ENCODE measurements at regions not wholly inside any gene's neighbourhood (a gene's known extent, or its start where the extent isn't known, plus 50 kb on each side); places are given as distances from the start of the nearest gene placed in this dataset.
"Not testable (repeated sequence)": the region's sequence is repeated elsewhere in the genome, so short reads cannot be mapped to it uniquely, and the experiment has no call there.

DNA sequence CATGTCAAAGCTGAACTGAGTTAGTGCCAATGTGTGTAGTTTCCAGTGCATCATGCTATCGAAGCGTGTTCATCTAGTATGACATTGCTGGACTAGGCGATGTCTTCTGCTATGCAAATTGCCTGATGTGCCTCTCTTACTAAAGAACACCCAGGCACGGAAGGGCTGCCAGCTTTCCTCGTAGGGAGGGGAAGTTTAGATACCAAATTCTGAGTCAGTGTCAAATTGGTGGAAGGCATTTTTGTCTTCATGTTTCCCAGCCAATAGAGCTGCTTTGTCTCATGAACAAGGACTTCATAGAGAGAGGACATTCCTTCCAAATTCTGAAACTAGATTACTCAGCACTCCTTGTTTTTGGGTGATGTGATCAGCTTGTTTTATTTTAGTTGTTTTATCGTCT, 320.1 kb downstream of the BTBD3 start:
- H3K27ac ChIP-seq: no peak overlapping the region
- H3K4me3 ChIP-seq: no peak overlapping the region
- WGBS: 72% methylated on average over 6 of the region's 6 CpGs
- intact Hi-C loops (cut with DNase I): no loop called here
- no peak for DNase-seq (ENCODE audit: low spot score)
- no peaks in the 10 kb centered on the region for H3K4me1 ChIP-seq (replicated peaks)
- H3K27me3 ChIP-seq (replicated peaks; ENCODE audit: insufficient read depth): no peaks in the 10 kb centered on the region
- TF ChIP-seq, protein P1, sequence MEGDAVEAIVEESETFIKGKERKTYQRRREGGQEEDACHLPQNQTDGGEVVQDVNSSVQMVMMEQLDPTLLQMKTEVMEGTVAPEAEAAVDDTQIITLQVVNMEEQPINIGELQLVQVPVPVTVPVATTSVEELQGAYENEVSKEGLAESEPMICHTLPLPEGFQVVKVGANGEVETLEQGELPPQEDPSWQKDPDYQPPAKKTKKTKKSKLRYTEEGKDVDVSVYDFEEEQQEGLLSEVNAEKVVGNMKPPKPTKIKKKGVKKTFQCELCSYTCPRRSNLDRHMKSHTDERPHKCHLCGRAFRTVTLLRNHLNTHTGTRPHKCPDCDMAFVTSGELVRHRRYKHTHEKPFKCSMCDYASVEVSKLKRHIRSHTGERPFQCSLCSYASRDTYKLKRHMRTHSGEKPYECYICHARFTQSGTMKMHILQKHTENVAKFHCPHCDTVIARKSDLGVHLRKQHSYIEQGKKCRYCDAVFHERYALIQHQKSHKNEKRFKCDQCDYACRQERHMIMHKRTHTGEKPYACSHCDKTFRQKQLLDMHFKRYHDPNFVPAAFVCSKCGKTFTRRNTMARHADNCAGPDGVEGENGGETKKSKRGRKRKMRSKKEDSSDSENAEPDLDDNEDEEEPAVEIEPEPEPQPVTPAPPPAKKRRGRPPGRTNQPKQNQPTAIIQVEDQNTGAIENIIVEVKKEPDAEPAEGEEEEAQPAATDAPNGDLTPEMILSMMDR (IDR thresholded peaks at IDR 0.05): no peak
- no peak for TF ChIP-seq POLR2AphosphoS5 (IDR thresholded peaks at IDR 0.05)
- no peak for TF ChIP-seq POLR2A (IDR thresholded peaks at IDR 0.05)
- no peaks in the 10 kb centered on the region for H3K36me3 ChIP-seq
- H3K9me3 ChIP-seq: no peaks in the 10 kb centered on the region

DNA sequence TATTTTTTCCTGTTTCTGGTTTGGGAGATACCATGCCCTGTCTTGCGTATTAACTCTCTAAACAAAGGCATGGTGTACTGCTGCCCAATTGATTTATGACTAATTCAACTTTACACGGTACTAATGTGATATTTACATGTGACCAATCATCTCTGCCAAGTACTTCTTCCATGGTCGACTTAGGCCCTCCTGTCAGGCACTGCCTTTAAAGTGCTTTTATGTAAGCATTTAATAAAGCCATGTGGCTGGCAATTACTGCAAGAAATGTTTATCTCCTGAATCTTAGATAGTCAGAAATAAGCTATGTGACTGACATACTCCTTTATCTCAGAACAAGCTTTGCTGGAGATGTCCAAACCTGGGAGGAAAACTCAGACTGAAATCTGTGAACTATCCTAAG, 323.4 kb downstream of the BTBD3 start:
- H3K9me3 ChIP-seq: no peaks in the 10 kb centered on the region
- intact Hi-C loops (cut with DNase I): no loop called here
- no peaks in the 10 kb centered on the region for H3K36me3 ChIP-seq
- H3K4me3 ChIP-seq: no peak overlapping the region
- 22% methylated on average over 3 of the region's 3 CpGs for WGBS
- no peak overlapping the region for H3K27ac ChIP-seq
- peak; percentile 36 for DNase-seq (ENCODE audit: low spot score)
- no peaks in the 10 kb centered on the region for H3K27me3 ChIP-seq (replicated peaks; ENCODE audit: insufficient read depth)
- TF ChIP-seq POLR2A (IDR thresholded peaks at IDR 0.05) (no peak), POLR2AphosphoS5 (IDR thresholded peaks at IDR 0.05) (peak; percentile 75)
- TF ChIP-seq, protein P1 (IDR thresholded peaks at IDR 0.05): no peak
- H3K4me1 ChIP-seq (replicated peaks): no peaks in the 10 kb centered on the region

DNA sequence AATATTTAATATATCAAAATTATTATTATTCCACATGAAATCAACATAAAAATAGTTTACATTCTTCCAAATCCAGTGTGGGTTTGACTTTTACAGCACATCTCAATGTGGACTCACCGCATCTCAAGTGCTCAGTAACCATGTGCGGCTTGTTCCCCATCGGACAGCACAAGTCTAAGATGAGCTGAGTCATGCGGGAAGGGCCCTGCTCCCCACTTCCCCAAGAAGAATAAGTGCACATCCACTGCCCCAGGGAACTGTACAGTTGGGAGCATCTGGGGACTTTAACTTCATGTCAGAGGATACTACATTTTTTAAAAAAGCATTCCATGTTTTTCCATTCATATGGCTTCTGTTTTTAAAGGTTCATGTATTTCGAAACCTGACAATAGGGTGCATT, 325.6 kb downstream of the BTBD3 start:
- intact Hi-C loops (cut with DNase I): no loop called here
- Histone ChIP-seq H3K27ac (no peak overlapping the region), H3K4me1 (replicated peaks) (no peaks in the 10 kb centered on the region), H3K36me3 (no peaks in the 10 kb centered on the region), H3K27me3 (replicated peaks; ENCODE audit: insufficient read depth) (no peaks in the 10 kb centered on the region), H3K4me3 (no peak overlapping the region), H3K9me3 (no peaks in the 10 kb centered on the region)
- no peak for DNase-seq (ENCODE audit: low spot score)
- 95% methylated on average over 5 of the region's 5 CpGs for WGBS
- TF ChIP-seq POLR2A (IDR thresholded peaks at IDR 0.05): no peak
- TF ChIP-seq, protein P1 (IDR thresholded peaks at IDR 0.05): no peak
- no peak for TF ChIP-seq POLR2AphosphoS5 (IDR thresholded peaks at IDR 0.05)

DNA sequence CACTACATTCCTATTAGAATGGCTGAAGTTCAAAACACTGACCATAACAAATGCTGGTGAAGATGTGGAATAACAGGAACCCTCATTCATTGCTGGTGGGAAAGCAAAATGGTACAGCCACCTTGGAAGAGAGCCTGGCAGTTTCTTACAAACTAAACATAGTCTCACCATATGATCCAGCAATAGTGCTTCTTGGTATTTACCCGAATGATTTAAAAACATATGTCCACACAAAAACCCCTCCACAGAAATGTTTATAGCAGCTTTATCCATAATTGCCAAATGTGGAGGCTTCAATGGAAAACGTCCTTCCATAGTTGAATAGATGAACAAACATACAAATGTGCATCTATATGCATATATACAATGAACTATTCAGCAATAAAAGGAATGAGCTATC, 330.8 kb downstream of the BTBD3 start:
- Histone ChIP-seq H3K36me3 (no peaks in the 10 kb centered on the region), H3K4me1 (replicated peaks) (no peaks in the 10 kb centered on the region), H3K9me3 (no peaks in the 10 kb centered on the region), H3K4me3 (no peak overlapping the region), H3K27me3 (replicated peaks; ENCODE audit: insufficient read depth) (no peaks in the 10 kb centered on the region), H3K27ac (no peak overlapping the region)
- 91% methylated on average over 2 of the region's 2 CpGs for WGBS
- DNase-seq (ENCODE audit: low spot score): no peak
- no peak for TF ChIP-seq POLR2A (IDR thresholded peaks at IDR 0.05)
- TF ChIP-seq, protein P1 (IDR thresholded peaks at IDR 0.05): no peak
- no peak for TF ChIP-seq POLR2AphosphoS5 (IDR thresholded peaks at IDR 0.05)
- intact Hi-C loops (cut with DNase I): no loop called here

DNA sequence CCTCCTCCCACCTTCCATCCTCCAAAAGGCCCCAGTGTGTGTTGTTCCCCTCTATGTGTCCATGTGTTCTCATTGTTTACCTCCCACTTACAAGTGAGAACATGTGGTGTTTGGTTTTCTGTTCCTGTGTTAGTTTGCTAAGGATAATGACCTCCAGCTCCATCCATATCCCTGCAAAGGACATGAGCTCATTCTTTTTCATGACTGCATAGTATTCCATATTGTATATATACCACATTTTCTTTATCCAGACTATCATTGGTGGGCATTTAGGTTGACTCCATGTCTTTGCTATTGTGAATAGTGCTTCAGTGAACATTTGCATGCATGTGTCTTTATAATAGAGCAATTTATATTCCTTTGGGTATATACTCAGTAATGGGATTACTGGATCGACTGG, 333.0 kb downstream of the BTBD3 start:
- H3K27me3 ChIP-seq (replicated peaks; ENCODE audit: insufficient read depth); H3K36me3 ChIP-seq; DNase-seq (ENCODE audit: low spot score); H3K4me1 ChIP-seq (replicated peaks); intact Hi-C loops (cut with DNase I); H3K4me3 ChIP-seq; H3K9me3 ChIP-seq; H3K27ac ChIP-seq: not testable (repeated sequence)
- WGBS: 90% methylated on average over 1 of the region's 1 CpG
